Keratinocyte (primary cell): ENCODE measurements at regions not wholly inside any gene's neighbourhood (a gene's known extent, or its start where the extent isn't known, plus 50 kb on each side); places are given as distances from the start of the nearest gene placed in this dataset.

ENCODE experiments used
- DNase-seq: peaks from one replicate; pipeline ENCODE4 v3.0.0-alpha.2; 2011; ENCODE audit warnings: low read depth, missing footprints, low spot score
- FAIRE-seq: peaks from 2 replicates; lab custom pipeline; 2011; peaks lifted over from hg19 to GRCh38; lab: Jason Lieb, UNC
- H2AFZ ChIP-seq: 2 replicates; pipeline ENCODE4 v1.6.0; 2012; ENCODE audit warnings: low read length, control low read depth, inconsistent platforms; ENCODE audit not compliant: control insufficient read depth
- H3K27ac ChIP-seq: 2 replicates; pipeline ENCODE4 v1.5.1; 2011; ENCODE audit warnings: low read length; ENCODE audit not compliant: control insufficient read depth, insufficient read depth
- H3K27me3 ChIP-seq: 3 replicates; pipeline ENCODE4 v1.6.0; 2011; ENCODE audit warnings: low read length; ENCODE audit not compliant: control insufficient read depth, insufficient read depth; ENCODE audit errors: extremely low read depth
- H3K36me3 ChIP-seq, 2 experiments: 2 replicates in 1 of 2; 3 replicates in 1 of 2; pipeline ENCODE4 v1.5.1; 2011; ENCODE audit warnings: low read length in 2 of 2, mild to moderate bottlenecking in 1 of 2; ENCODE audit not compliant: control insufficient read depth in 2 of 2, insufficient read depth in 2 of 2; ENCODE audit errors: extremely low read depth in 1 of 2
- H3K4me1 ChIP-seq: 3 replicates; pipeline ENCODE4 v1.5.1; 2011; ENCODE audit warnings: low read length; ENCODE audit not compliant: control insufficient read depth, insufficient read depth; ENCODE audit errors: extremely low read depth
- H3K4me2 ChIP-seq: 3 replicates; pipeline ENCODE4 v1.6.0; 2011; ENCODE audit warnings: low read depth, low read length; ENCODE audit not compliant: control insufficient read depth, insufficient read depth; ENCODE audit errors: extremely low read depth
- H3K4me3 ChIP-seq, 3 experiments: fragments of 200-600 bp in 1 of 3; sonication (generic) in 1 of 3; 2 replicates in 2 of 3; 3 replicates in 1 of 3; pipeline ENCODE4 v1.5.1; 2011 to 2016; ENCODE audit warnings: low read length in 3 of 3, mild to moderate bottlenecking in 3 of 3, control low read depth in 2 of 3, inconsistent platforms in 1 of 3, low read depth in 1 of 3, mixed read lengths in 1 of 3, mixed run types in 1 of 3, moderate library complexity in 1 of 3; ENCODE audit not compliant: control insufficient read depth in 2 of 3, insufficient read depth in 2 of 3; ENCODE audit errors: extremely low read depth in 1 of 3
- H3K79me2 ChIP-seq: 2 replicates; pipeline ENCODE4 v1.6.0; 2012; ENCODE audit warnings: low read length; ENCODE audit not compliant: control insufficient read depth, insufficient read depth
- H3K9ac ChIP-seq: 3 replicates; pipeline ENCODE4 v1.6.0; 2011; ENCODE audit warnings: low read length; ENCODE audit not compliant: control insufficient read depth, insufficient read depth; ENCODE audit errors: extremely low read depth
- H3K9me1 ChIP-seq: 3 replicates; pipeline ENCODE4 v1.6.0; 2011; ENCODE audit warnings: low read length; ENCODE audit not compliant: control insufficient read depth, insufficient read depth; ENCODE audit errors: extremely low read depth
- H3K9me3 ChIP-seq: 2 replicates; pipeline ENCODE4 v1.5.1; 2012; ENCODE audit warnings: low read depth, low read length; ENCODE audit not compliant: control insufficient read depth
- H4K20me1 ChIP-seq: 3 replicates; pipeline ENCODE4 v1.6.0; 2011; ENCODE audit warnings: low read length; ENCODE audit not compliant: control insufficient read depth, insufficient read depth; ENCODE audit errors: extremely low read depth
- CTCF ChIP-seq, 3 experiments: IDR thresholded peaks in 1 of 3; conservative IDR thresholded peaks in 1 of 3; optimal IDR thresholded peaks in 1 of 3; 2 replicates in 2 of 3; 3 replicates in 1 of 3; pipeline versions ENCODE3 to v1.5.1; 2011; ENCODE audit warnings: low read length in 3 of 3, mild to moderate bottlenecking in 3 of 3, moderate library complexity in 2 of 3, control low read depth in 1 of 3, inconsistent platforms in 1 of 3; ENCODE audit not compliant: insufficient read depth in 2 of 3; ENCODE audit errors: extremely low read depth in 1 of 3
- EZH2 ChIP-seq: IDR thresholded peaks from one replicate; pipeline ENCODE4 v1.6.1; 2012; ENCODE audit warnings: inconsistent platforms, mild to moderate bottlenecking, low read length, moderate library complexity
- dilution Hi-C: fragments of 300-500 bp; cut with MboI; formaldehyde crosslinking; loops from one replicate; pipeline ENCODE4 v1.7.0; 2020; ENCODE audit warnings: low sequenced_read_pairs; ENCODE audit not compliant: extremely low pct_ligation_motif_present

- H3K9me3 ChIP-seq: no peaks in the 10 kb centered on the region
- H3K4me1 ChIP-seq: peaks cover 7% of the 10 kb centered on the region
- H3K27me3 ChIP-seq: no peaks in the 10 kb centered on the region
- TF ChIP-seq EZH2 (no peak), CTCF (optimal IDR thresholded peaks at IDR 0.05 in 1 of 3, IDR thresholded peaks at IDR 0.05 in 1 of 3, conservative IDR thresholded peaks at IDR 0.05 in 1 of 3; ENCODE audit: extremely low read depth in 1 of 3, insufficient read depth in 2 of 3, low read length in 3 of 3) (no peak)
- H3K36me3 ChIP-seq: no peaks in the 10 kb centered on the region
- H3K9ac ChIP-seq: no peak overlapping the region
- H3K79me2 ChIP-seq: no peaks in the 10 kb centered on the region
- H3K4me2 ChIP-seq: no peak overlapping the region
- H4K20me1 ChIP-seq: no peaks in the 10 kb centered on the region
- no peak for FAIRE-seq
- dilution Hi-C loops: no loop called here
- peak overlapping the region; percentile 67 for H2AFZ ChIP-seq
- H3K27ac ChIP-seq: no peak overlapping the region
- no peaks in the 10 kb centered on the region for H3K9me1 ChIP-seq
- no peak overlapping the region for H3K4me3 ChIP-seq
- no peak for DNase-seq
Observed at GRCh38 chr6:105981888-105982358, 104.2 kb upstream of the PRDM1 start.

- Histone ChIP-seq H4K20me1 (no peaks in the 10 kb centered on the region), H3K4me2 (peak overlapping the region; percentile 73), H3K9me1 (no peaks in the 10 kb centered on the region), H3K4me1 (peaks cover 7% of the 10 kb centered on the region), H3K79me2 (no peaks in the 10 kb centered on the region), H3K9me3 (no peaks in the 10 kb centered on the region), H3K36me3 (no peaks in the 10 kb centered on the region), H3K27ac (no peak overlapping the region), H3K4me3 (peak overlapping the region in 2 of 3 experiments; percentile 9 to 58), H2AFZ (peak overlapping the region; percentile 67), H3K27me3 (no peaks in the 10 kb centered on the region), H3K9ac (no peak overlapping the region)
- dilution Hi-C loops: no loop called here
- TF ChIP-seq EZH2 (no peak), CTCF (optimal IDR thresholded peaks at IDR 0.05 in 1 of 3, IDR thresholded peaks at IDR 0.05 in 1 of 3, conservative IDR thresholded peaks at IDR 0.05 in 1 of 3; ENCODE audit: extremely low read depth in 1 of 3, insufficient read depth in 2 of 3, low read length in 3 of 3) (no peak)
- FAIRE-seq (no peak), DNase-seq (no peak)
Observed at GRCh38 chr6:105981002-105981887, 104.9 kb upstream of the PRDM1 start.
